ENCODE measurements at regions not wholly inside any gene's neighbourhood (a gene's known extent, or its start where the extent isn't known, plus 50 kb on each side); places are given as distances from the start of the nearest gene placed in this dataset.

DNA sequence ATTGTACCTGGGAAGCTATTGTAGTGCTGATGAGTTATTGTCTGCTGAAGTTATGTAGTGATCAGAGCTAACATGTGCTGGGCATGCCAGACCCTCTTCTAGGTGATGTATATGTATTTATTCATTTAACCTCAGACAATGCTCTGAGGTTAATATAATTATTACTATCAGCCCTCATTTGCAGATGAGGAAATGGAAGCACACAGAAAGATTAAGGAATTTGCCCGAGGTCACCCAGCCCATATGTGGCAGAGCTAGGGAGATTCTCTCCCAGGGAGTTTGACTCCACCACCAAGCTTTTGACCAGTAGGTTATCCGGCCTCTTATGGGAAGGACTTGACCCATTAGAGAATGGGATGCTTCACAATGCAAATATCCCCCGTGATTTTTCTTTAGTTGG is 114.2 kb upstream of the NAV2 start:
- Histone ChIP-seq H3K4me3 (no peak overlapping the region), H3K36me3 (replicated peaks in 1 of 2; ENCODE audit: insufficient read depth in 1 of 2, low read depth in 2 of 2) (no peaks in the 10 kb centered on the region), H3K27me3 (no peaks in the 10 kb centered on the region), H3K27ac (no peak overlapping the region), H3K9me3 (no peaks in the 10 kb centered on the region), H3K4me1 (no peaks in the 10 kb centered on the region)
- 45 to 51% methylated on average over 3 of the region's 3 CpGs for WGBS, 2 donors
- DNase-seq (no peak), ATAC-seq (no peak)
- TF ChIP-seq, protein P1, sequence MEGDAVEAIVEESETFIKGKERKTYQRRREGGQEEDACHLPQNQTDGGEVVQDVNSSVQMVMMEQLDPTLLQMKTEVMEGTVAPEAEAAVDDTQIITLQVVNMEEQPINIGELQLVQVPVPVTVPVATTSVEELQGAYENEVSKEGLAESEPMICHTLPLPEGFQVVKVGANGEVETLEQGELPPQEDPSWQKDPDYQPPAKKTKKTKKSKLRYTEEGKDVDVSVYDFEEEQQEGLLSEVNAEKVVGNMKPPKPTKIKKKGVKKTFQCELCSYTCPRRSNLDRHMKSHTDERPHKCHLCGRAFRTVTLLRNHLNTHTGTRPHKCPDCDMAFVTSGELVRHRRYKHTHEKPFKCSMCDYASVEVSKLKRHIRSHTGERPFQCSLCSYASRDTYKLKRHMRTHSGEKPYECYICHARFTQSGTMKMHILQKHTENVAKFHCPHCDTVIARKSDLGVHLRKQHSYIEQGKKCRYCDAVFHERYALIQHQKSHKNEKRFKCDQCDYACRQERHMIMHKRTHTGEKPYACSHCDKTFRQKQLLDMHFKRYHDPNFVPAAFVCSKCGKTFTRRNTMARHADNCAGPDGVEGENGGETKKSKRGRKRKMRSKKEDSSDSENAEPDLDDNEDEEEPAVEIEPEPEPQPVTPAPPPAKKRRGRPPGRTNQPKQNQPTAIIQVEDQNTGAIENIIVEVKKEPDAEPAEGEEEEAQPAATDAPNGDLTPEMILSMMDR (IDR thresholded peaks at IDR 0.05) = no peak
- no peak for TF ChIP-seq POLR2A (IDR thresholded peaks at IDR 0.05)
- intact Hi-C loops (cut with DNase I) = no loop called here

DNA sequence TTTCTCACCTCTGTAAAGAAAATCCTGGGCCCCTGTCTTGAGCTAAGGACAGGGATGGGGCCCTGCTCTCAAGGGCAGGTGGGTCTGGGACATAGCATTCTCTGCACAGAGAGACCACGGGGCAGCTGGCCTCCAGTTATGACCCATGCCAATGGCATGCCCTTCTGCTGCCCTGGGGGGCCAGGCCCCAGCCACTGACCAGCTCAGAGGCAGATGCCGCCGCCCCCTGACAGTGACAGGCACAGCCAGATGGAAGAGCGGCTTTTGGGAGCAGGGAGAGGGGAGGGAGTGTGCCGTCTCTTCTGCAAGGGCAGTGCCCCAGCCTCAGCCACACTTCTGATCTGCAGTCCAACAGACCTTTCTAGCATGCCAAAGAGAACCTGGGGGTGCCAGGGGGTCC is 114.8 kb upstream of the NAV2 start:
- WGBS, 2 donors = 91 to 98% methylated on average over 5 of the region's 5 CpGs
- no peak for TF ChIP-seq POLR2A (IDR thresholded peaks at IDR 0.05)
- TF ChIP-seq, protein P1 (IDR thresholded peaks at IDR 0.05) = no peak
- intact Hi-C loops (cut with DNase I) = no loop called here
- DNase-seq = no peak
- H3K27me3 ChIP-seq = no peaks in the 10 kb centered on the region
- no peak for ATAC-seq
- H3K9me3 ChIP-seq = no peaks in the 10 kb centered on the region
- H3K4me1 ChIP-seq = no peaks in the 10 kb centered on the region
- no peak overlapping the region for H3K4me3 ChIP-seq
- no peak overlapping the region for H3K27ac ChIP-seq
- H3K36me3 ChIP-seq (replicated peaks in 1 of 2; ENCODE audit: insufficient read depth in 1 of 2, low read depth in 2 of 2) = no peaks in the 10 kb centered on the region

DNA sequence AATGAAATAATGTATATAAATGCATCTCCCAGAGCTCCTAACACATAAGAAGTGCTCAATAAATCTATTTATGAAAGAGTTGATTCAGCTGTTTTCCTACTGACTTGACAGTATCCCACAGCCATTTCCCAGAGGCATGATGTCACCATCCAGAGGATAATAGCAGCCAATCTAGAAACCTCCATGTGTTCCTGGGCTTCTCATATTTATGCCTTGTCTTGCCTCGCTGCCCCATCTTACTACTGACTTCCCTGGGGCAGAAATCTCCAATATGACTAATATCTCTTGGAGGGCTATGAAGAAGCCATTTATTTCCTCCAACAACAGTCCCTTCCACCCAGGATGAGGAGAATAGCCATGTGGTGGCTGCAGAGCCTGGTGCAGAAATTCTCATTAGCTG is 115.4 kb upstream of the NAV2 start:
- DNase-seq (no peak), ATAC-seq (no peak)
- Histone ChIP-seq H3K4me3 (no peak overlapping the region), H3K4me1 (no peaks in the 10 kb centered on the region), H3K36me3 (replicated peaks in 1 of 2; ENCODE audit: insufficient read depth in 1 of 2, low read depth in 2 of 2) (no peaks in the 10 kb centered on the region), H3K27ac (no peak overlapping the region), H3K27me3 (no peaks in the 10 kb centered on the region), H3K9me3 (no peaks in the 10 kb centered on the region)
- 91 to 94% methylated on average over 1 of the region's 1 CpG for WGBS, 2 donors
- TF ChIP-seq, protein P1 (IDR thresholded peaks at IDR 0.05) = no peak
- no peak for TF ChIP-seq POLR2A (IDR thresholded peaks at IDR 0.05)
- intact Hi-C loops (cut with DNase I) = no loop called here

DNA sequence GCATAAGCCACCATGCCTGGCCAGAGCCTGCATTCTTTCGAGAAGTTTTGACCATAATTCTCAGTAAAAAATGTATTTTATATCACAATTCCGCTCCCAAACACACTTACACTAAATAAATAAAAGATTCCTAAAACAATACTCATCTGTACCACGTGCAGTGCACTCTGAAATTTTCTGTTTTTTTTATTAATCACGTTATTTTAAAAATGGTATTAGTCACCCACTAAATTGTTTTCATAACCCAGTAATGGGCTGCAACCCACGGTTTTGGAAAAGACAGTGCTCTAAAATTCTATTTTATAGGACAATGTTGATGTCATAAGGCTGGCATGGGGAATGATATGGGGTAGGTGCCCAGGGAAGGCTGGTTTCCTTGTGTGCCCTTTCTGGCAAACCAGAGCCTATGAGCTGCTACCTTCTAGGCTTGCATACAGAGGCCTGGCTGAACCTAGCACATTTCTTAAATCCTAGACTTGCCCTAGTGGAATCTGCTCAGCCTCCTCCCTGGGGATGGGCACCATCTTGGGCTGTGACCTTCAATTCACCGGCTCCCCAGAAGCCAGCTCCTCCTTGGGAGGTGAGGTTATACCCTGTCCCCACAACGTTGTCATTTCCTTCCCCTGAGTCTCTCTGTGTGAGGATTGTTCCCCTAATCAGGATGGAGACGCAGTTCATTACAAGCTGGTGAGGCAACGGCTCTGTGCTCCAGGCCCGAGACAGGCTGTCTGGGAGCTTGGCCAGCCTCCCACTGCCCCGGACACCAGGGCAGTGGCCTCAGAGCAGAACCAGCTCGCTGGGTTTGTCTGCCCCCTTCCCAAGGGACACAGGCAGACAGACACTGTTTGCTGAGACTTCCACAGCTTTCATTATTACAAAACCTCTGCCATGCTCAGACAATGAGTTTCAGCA is 116.5 kb upstream of the NAV2 start:
- intact Hi-C loops (cut with DNase I) = no loop called here
- H3K4me1 ChIP-seq = no peaks in the 10 kb centered on the region
- no peaks in the 10 kb centered on the region for H3K36me3 ChIP-seq (replicated peaks in 1 of 2; ENCODE audit: insufficient read depth in 1 of 2, low read depth in 2 of 2)
- no peak overlapping the region for H3K4me3 ChIP-seq
- TF ChIP-seq POLR2A (IDR thresholded peaks at IDR 0.05) = no peak
- TF ChIP-seq, protein P1 (IDR thresholded peaks at IDR 0.05) = no peak
- 66% methylated on average over 10 to 12 of the region's 12 CpGs for WGBS, 2 donors
- no peaks in the 10 kb centered on the region for H3K9me3 ChIP-seq
- DNase-seq = no peak
- H3K27ac ChIP-seq = no peak overlapping the region
- no peak for ATAC-seq
- H3K27me3 ChIP-seq = no peaks in the 10 kb centered on the region

DNA sequence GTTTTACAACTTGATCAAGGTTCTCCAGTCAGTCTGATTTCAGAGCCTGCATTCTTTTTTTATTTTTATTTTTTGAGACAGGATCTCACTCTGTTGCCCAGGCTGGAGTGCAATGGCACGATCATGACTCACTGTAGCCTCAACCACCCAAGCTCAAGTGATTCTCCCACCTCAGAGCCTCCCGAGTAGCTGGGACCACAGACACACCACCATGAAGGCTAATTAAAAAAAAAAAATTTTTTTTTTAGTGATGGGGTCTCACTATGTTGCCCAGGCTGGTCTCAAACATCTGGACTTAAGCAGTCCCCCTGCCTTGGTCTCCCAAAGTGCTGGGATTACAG is 117.2 kb upstream of the NAV2 start:
- Histone ChIP-seq H3K4me1 (no peaks in the 10 kb centered on the region), H3K9me3 (no peaks in the 10 kb centered on the region), H3K27me3 (no peaks in the 10 kb centered on the region), H3K36me3 (replicated peaks in 1 of 2; ENCODE audit: insufficient read depth in 1 of 2, low read depth in 2 of 2) (no peaks in the 10 kb centered on the region), H3K4me3 (no peak overlapping the region), H3K27ac (no peak overlapping the region)
- ATAC-seq (no peak), DNase-seq (no peak)
- intact Hi-C loops (cut with DNase I) = no loop called here
- TF ChIP-seq, protein P1 (IDR thresholded peaks at IDR 0.05) = no peak
- TF ChIP-seq POLR2A (IDR thresholded peaks at IDR 0.05) = no peak
- WGBS, 2 donors = 86 to 90% methylated on average over 2 of the region's 2 CpGs
